Parathyroid adenoma (tissue), 2 donors: ENCODE measurements at regions not wholly inside any gene's neighbourhood (a gene's known extent, or its start where the extent isn't known, plus 50 kb on each side); places are given as distances from the start of the nearest gene placed in this dataset.

Experiments
- H2AFZ ChIP-seq: fragments of 300-600 bp; sonication (generic); one replicate; pipeline ENCODE4 v1.7.0; 2017; ENCODE audit warnings: antibody characterized with exemption, mild to moderate bottlenecking
- H3K27ac ChIP-seq: fragments of 300-600 bp; sonication (generic); one replicate; pipeline ENCODE4 v1.7.0; 2017
- H3K27me3 ChIP-seq: fragments of 300-600 bp; sonication (generic); one replicate; pipeline ENCODE4 v1.7.0; 2017; ENCODE audit warnings: low read length; ENCODE audit not compliant: control insufficient read depth, insufficient read depth
- H3K36me3 ChIP-seq: fragments of 300-600 bp; sonication (generic); one replicate; pipeline ENCODE4 v1.7.0; 2017; ENCODE audit warnings: low read length; ENCODE audit not compliant: control insufficient read depth, insufficient read depth
- H3K4me1 ChIP-seq: fragments of 300-600 bp; sonication (generic); one replicate; pipeline ENCODE4 v1.7.0; 2017; ENCODE audit warnings: control low read depth
- H3K4me2 ChIP-seq: fragments of 300-600 bp; sonication (generic); one replicate; pipeline ENCODE4 v1.7.0; 2017; ENCODE audit warnings: low read length
- H3K4me3 ChIP-seq: fragments of 300-600 bp; sonication (generic); one replicate; pipeline ENCODE4 v1.7.0; 2017; ENCODE audit warnings: low read depth, low read length
- H3K79me2 ChIP-seq: fragments of 300-600 bp; sonication (generic); one replicate; pipeline ENCODE4 v1.7.0; 2017; ENCODE audit warnings: control low read depth
- H3K9ac ChIP-seq: fragments of 300-600 bp; sonication (generic); one replicate; pipeline ENCODE4 v1.7.0; 2017; ENCODE audit warnings: mild to moderate bottlenecking
- H3K9me3 ChIP-seq: fragments of 300-600 bp; sonication (generic); one replicate; pipeline ENCODE4 v1.7.0; 2017; ENCODE audit warnings: low read length; ENCODE audit not compliant: control insufficient read depth
- CTCF ChIP-seq: fragments of 300-600 bp; sonication (generic); IDR thresholded peaks from one replicate; pipeline ENCODE4 v1.7.0; 2017; ENCODE audit warnings: antibody characterized with exemption, mild to moderate bottlenecking
- donor health status: primary hyperparathyroidism.

DNA sequence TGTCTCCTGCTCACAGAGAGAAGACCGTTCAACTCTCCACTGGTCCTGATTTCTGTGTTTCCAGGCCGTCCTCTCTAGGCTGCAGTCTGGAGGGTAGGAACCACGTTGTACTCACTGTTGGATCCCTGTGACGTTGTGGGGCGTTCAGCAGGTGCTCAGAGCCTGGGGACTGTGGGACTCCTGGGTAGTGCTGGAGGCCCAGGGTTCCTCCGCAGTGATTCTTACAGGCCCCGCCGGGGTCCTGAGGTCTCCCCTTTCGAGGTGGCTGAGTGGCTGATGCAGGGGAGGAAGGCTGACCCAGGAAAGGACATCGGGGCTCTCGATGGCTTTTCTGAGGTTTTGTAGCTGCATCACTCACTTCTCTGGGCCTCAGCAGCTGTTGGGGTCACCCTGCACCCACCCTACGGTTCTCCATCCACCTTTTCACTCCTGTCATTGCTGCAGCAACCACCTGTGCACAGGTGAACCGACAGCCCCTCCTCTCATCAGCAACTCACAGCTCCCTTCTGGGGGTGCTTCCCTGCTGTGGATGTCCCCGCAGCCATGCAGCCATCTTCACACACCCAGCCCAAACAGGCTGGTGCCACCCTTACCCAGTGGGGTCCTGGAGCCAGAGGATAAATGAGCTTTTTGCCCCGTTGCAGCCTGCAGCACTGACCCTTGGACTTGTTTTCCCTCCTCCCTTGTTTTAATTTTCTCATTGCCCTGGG lies 169.6 kb upstream of the HDAC4 start:
- Histone ChIP-seq H3K4me3 (no peak overlapping the region), H3K36me3 (no peaks in the 10 kb centered on the region), H3K9ac (no peak overlapping the region), H3K4me1 (no peaks in the 10 kb centered on the region), H3K9me3 (no peaks in the 10 kb centered on the region), H3K27ac (no peak overlapping the region), H3K27me3 (no peaks in the 10 kb centered on the region), H2AFZ (no peak overlapping the region), H3K79me2 (no peaks in the 10 kb centered on the region), H3K4me2 (no peak overlapping the region)
- TF ChIP-seq CTCF: no peak

- Histone ChIP-seq H3K9me3 (no peaks in the 10 kb centered on the region), H3K4me1 (no peaks in the 10 kb centered on the region), H3K4me3 (no peak overlapping the region), H3K9ac (no peak overlapping the region), H3K27me3 (no peaks in the 10 kb centered on the region), H2AFZ (no peak overlapping the region), H3K36me3 (no peaks in the 10 kb centered on the region), H3K4me2 (no peak overlapping the region), H3K27ac (no peak overlapping the region), H3K79me2 (no peaks in the 10 kb centered on the region)
- TF ChIP-seq CTCF: no peak
Measured at GRCh38 chr2:239569401-239570090, 168.7 kb upstream of the HDAC4 start.

GRCh38 chr2:239568601-239569000 lies 167.8 kb upstream of the HDAC4 start:
- H2AFZ ChIP-seq: no peak overlapping the region
- H3K36me3 ChIP-seq: no peaks in the 10 kb centered on the region
- no peaks in the 10 kb centered on the region for H3K27me3 ChIP-seq
- TF ChIP-seq CTCF: no peak
- H3K27ac ChIP-seq: no peak overlapping the region
- no peaks in the 10 kb centered on the region for H3K79me2 ChIP-seq
- H3K4me3 ChIP-seq: no peak overlapping the region
- H3K4me2 ChIP-seq: no peak overlapping the region
- H3K4me1 ChIP-seq: no peaks in the 10 kb centered on the region
- no peaks in the 10 kb centered on the region for H3K9me3 ChIP-seq
- H3K9ac ChIP-seq: no peak overlapping the region

GRCh38 chr2:239567786-239568185 lies 167.0 kb upstream of the HDAC4 start:
- Histone ChIP-seq H3K4me2 (no peak overlapping the region), H3K79me2 (no peaks in the 10 kb centered on the region), H3K27ac (no peak overlapping the region), H3K4me3 (no peak overlapping the region), H2AFZ (no peak overlapping the region), H3K9me3 (no peaks in the 10 kb centered on the region), H3K9ac (no peak overlapping the region), H3K27me3 (no peaks in the 10 kb centered on the region), H3K36me3 (no peaks in the 10 kb centered on the region), H3K4me1 (no peaks in the 10 kb centered on the region)
- no peak for TF ChIP-seq CTCF
